ENCODE measurements at regions not wholly inside any gene's neighbourhood (a gene's known extent, or its start where the extent isn't known, plus 50 kb on each side); places are given as distances from the start of the nearest gene placed in this dataset.

DNA sequence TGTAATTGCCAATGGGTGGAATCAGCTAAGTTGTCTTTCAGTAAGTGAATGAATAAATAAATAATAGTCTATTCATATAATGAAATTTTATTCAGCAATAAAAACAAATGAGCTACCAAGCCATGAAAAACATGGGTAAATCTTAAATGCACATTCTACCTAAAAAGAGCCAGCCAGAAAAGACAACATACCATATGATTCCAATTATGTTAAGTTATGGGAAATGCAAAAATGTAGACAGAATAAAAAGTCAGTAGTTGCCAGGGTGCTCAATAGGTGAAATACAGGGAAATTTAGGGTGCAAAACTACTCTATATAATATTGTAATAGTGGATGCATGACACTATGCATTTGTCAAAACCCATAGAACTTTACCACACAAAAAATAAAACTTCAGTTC lies 277.2 kb upstream of the EPHA6 start:
- H3K27ac ChIP-seq (ENCODE audit: low read length): no peak overlapping the region
- ATAC-seq: no peak
- DNase-seq (ENCODE audit: low read depth, low spot score): no peak
- TF ChIP-seq POLR2AphosphoS5 (IDR thresholded peaks at IDR 0.05; ENCODE audit: low read depth, low read length) (no peak), TCF7L2 (IDR thresholded peaks at IDR 0.05; ENCODE audit: low read depth, low read length) (no peak), SIN3A (IDR thresholded peaks at IDR 0.05; ENCODE audit: borderline replicate concordance, insufficient read depth, low read depth, low read length) (no peak)
- no peaks in the 10 kb centered on the region for H3K4me1 ChIP-seq (ENCODE audit: control insufficient read depth, insufficient read depth, low read length)
- no peaks in the 10 kb centered on the region for H3K36me3 ChIP-seq (ENCODE audit: control insufficient read depth, insufficient read depth, low read length)
- POLR2A ChIA-PET: no interaction called here
- intact Hi-C loops (cut with micrococcal nuclease; ENCODE audit: unreplicated experiment) (no loop called here), in situ Hi-C loops (cut with HindIII; ENCODE audit: low pct_unique_long_range_greater_than_20kb, low sequenced_read_pairs) (no loop called here)
- no peaks in the 10 kb centered on the region for H3K27me3 ChIP-seq (ENCODE audit: control insufficient read depth, insufficient read depth, low read length)
- BruUV-seq (replicated peaks): no TSS peak
- H3K4me3 ChIP-seq (ENCODE audit: low read depth in 2 of 2, low read length in 2 of 2): no peak overlapping the region
- CTCF ChIA-PET: no interaction called here
- H3K9me3 ChIP-seq (ENCODE audit: control insufficient read depth, insufficient read depth, low read depth, low read length): no peaks in the 10 kb centered on the region

DNA sequence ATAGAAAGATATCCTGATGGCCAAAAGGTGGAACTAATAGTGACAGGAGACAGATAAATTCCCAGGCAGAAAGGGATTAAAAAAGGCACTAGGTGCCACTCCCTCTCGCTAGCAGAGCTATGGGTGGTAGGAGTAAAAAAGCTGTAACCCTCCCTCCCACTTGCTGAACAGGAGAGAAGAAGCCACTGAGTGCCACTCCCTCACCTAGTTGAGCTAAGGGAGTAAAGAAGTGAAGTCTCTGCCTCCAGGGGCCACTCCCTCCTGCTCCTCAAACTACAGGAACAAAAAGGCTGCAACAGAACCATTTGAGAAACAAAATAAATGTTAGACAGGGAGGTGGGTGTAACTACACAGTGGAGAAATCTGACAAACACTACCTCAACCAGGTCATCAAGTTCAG lies 276.2 kb upstream of the EPHA6 start:
- Histone ChIP-seq H3K9me3 (ENCODE audit: control insufficient read depth, insufficient read depth, low read depth, low read length) (no peaks in the 10 kb centered on the region), H3K4me1 (ENCODE audit: control insufficient read depth, insufficient read depth, low read length) (no peaks in the 10 kb centered on the region), H3K27me3 (ENCODE audit: control insufficient read depth, insufficient read depth, low read length) (no peaks in the 10 kb centered on the region), H3K36me3 (ENCODE audit: control insufficient read depth, insufficient read depth, low read length) (no peaks in the 10 kb centered on the region), H3K27ac (ENCODE audit: low read length) (no peak overlapping the region), H3K4me3 (ENCODE audit: low read depth in 2 of 2, low read length in 2 of 2) (no peak overlapping the region)
- ChIA-PET CTCF (no interaction called here), POLR2A (no interaction called here)
- intact Hi-C loops (cut with micrococcal nuclease; ENCODE audit: unreplicated experiment) (no loop called here), in situ Hi-C loops (cut with HindIII; ENCODE audit: low pct_unique_long_range_greater_than_20kb, low sequenced_read_pairs) (no loop called here)
- TF ChIP-seq TCF7L2 (IDR thresholded peaks at IDR 0.05; ENCODE audit: low read depth, low read length) (no peak), POLR2AphosphoS5 (IDR thresholded peaks at IDR 0.05; ENCODE audit: low read depth, low read length) (no peak), SIN3A (IDR thresholded peaks at IDR 0.05; ENCODE audit: borderline replicate concordance, insufficient read depth, low read depth, low read length) (no peak)
- TF ChIP-seq, protein P1, sequence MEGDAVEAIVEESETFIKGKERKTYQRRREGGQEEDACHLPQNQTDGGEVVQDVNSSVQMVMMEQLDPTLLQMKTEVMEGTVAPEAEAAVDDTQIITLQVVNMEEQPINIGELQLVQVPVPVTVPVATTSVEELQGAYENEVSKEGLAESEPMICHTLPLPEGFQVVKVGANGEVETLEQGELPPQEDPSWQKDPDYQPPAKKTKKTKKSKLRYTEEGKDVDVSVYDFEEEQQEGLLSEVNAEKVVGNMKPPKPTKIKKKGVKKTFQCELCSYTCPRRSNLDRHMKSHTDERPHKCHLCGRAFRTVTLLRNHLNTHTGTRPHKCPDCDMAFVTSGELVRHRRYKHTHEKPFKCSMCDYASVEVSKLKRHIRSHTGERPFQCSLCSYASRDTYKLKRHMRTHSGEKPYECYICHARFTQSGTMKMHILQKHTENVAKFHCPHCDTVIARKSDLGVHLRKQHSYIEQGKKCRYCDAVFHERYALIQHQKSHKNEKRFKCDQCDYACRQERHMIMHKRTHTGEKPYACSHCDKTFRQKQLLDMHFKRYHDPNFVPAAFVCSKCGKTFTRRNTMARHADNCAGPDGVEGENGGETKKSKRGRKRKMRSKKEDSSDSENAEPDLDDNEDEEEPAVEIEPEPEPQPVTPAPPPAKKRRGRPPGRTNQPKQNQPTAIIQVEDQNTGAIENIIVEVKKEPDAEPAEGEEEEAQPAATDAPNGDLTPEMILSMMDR (IDR thresholded peaks at IDR 0.05): no peak
- TF ChIP-seq, protein P2, sequence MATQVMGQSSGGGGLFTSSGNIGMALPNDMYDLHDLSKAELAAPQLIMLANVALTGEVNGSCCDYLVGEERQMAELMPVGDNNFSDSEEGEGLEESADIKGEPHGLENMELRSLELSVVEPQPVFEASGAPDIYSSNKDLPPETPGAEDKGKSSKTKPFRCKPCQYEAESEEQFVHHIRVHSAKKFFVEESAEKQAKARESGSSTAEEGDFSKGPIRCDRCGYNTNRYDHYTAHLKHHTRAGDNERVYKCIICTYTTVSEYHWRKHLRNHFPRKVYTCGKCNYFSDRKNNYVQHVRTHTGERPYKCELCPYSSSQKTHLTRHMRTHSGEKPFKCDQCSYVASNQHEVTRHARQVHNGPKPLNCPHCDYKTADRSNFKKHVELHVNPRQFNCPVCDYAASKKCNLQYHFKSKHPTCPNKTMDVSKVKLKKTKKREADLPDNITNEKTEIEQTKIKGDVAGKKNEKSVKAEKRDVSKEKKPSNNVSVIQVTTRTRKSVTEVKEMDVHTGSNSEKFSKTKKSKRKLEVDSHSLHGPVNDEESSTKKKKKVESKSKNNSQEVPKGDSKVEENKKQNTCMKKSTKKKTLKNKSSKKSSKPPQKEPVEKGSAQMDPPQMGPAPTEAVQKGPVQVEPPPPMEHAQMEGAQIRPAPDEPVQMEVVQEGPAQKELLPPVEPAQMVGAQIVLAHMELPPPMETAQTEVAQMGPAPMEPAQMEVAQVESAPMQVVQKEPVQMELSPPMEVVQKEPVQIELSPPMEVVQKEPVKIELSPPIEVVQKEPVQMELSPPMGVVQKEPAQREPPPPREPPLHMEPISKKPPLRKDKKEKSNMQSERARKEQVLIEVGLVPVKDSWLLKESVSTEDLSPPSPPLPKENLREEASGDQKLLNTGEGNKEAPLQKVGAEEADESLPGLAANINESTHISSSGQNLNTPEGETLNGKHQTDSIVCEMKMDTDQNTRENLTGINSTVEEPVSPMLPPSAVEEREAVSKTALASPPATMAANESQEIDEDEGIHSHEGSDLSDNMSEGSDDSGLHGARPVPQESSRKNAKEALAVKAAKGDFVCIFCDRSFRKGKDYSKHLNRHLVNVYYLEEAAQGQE (IDR thresholded peaks at IDR 0.05; ENCODE audit: insufficient read depth in 1 of 2, low read depth in 2 of 2, low read length in 1 of 2): no peak
- BruUV-seq (replicated peaks): no TSS peak
- DNase-seq (ENCODE audit: low read depth, low spot score): no peak
- ATAC-seq: no peak

DNA sequence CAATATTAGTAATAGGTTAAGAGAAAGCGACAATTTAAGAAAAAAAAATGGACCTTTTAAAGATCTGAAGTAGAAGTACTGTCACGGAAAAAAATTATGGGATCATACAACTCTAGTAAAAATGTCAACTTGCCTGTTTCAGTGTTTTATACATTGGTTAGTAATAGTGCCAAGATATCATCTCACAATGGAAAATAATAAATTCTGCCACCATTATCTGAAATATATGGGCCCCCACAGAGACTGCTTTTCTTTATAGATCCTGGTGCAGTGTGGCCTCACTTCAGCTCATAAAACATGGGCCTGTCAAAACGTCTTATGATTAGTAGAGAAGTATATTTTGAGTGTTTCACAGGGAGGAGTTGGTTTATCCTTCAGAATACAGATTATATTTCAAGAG lies 266.3 kb upstream of the EPHA6 start:
- TF ChIP-seq SIN3A (IDR thresholded peaks at IDR 0.05; ENCODE audit: borderline replicate concordance, insufficient read depth, low read depth, low read length) (no peak), TCF7L2 (IDR thresholded peaks at IDR 0.05; ENCODE audit: low read depth, low read length) (no peak), POLR2AphosphoS5 (IDR thresholded peaks at IDR 0.05; ENCODE audit: low read depth, low read length) (no peak)
- TF ChIP-seq, protein P2 (IDR thresholded peaks at IDR 0.05; ENCODE audit: insufficient read depth in 1 of 2, low read depth in 2 of 2, low read length in 1 of 2): no peak
- TF ChIP-seq, protein P1 (IDR thresholded peaks at IDR 0.05): no peak
- H3K4me3 ChIP-seq (ENCODE audit: low read depth in 2 of 2, low read length in 2 of 2): no peak overlapping the region
- no peaks in the 10 kb centered on the region for H3K27me3 ChIP-seq (ENCODE audit: control insufficient read depth, insufficient read depth, low read length)
- H3K4me1 ChIP-seq (ENCODE audit: control insufficient read depth, insufficient read depth, low read length): no peaks in the 10 kb centered on the region
- in situ Hi-C loops (cut with HindIII; ENCODE audit: low pct_unique_long_range_greater_than_20kb, low sequenced_read_pairs): no loop called here
- DNase-seq (ENCODE audit: low read depth, low spot score) (no peak), ATAC-seq (no peak)
- ChIA-PET CTCF (interaction anchor here (0.6 kb wide), 1 partner anchor 263 kb away, joined by 4 read pairs; no protein-coding TSS in a partner anchor), POLR2A (no interaction called here)
- no TSS peak for BruUV-seq (replicated peaks)
- H3K9me3 ChIP-seq (ENCODE audit: control insufficient read depth, insufficient read depth, low read depth, low read length): no peaks in the 10 kb centered on the region
- H3K27ac ChIP-seq (ENCODE audit: low read length): no peak overlapping the region
- intact Hi-C loops (cut with micrococcal nuclease; ENCODE audit: unreplicated experiment): no loop called here
- no peaks in the 10 kb centered on the region for H3K36me3 ChIP-seq (ENCODE audit: control insufficient read depth, insufficient read depth, low read length)
